Bronchial epithelial cell (primary cell): ENCODE measurements at regions not wholly inside any gene's neighbourhood (a gene's known extent, or its start where the extent isn't known, plus 50 kb on each side); places are given as distances from the start of the nearest gene placed in this dataset.

Source experiments
- DNase-seq: peaks from one replicate; pipeline ENCODE4 v3.0.0-alpha.2; 2010; ENCODE audit warnings: low read depth
- FAIRE-seq: peaks from 2 replicates; lab custom pipeline; 2011; peaks lifted over from hg19 to GRCh38; lab: Jason Lieb, UNC
- H3K27me3 ChIP-seq: 2 replicates; pipeline ENCODE4 v1.5.1; 2011; ENCODE audit warnings: low read length; ENCODE audit not compliant: control insufficient read depth, insufficient read depth
- H3K36me3 ChIP-seq: 2 replicates; pipeline ENCODE4 v1.5.1; 2011; ENCODE audit warnings: low read length; ENCODE audit not compliant: control insufficient read depth, insufficient read depth
- H3K4me3 ChIP-seq: 2 replicates; pipeline ENCODE4 v1.5.1; 2011; ENCODE audit warnings: mild to moderate bottlenecking, low read depth, low read length, control low read depth
- CTCF ChIP-seq: IDR thresholded peaks from 2 replicates; pipeline ENCODE4 v1.5.1; 2011; ENCODE audit warnings: mild to moderate bottlenecking, moderate library complexity, low read length, control low read depth, inconsistent platforms; ENCODE audit not compliant: insufficient read depth, severe bottlenecking

GRCh38 chr18:52200921-52201663 is 138.9 kb upstream of the DCC start:
- no peak for FAIRE-seq
- TF ChIP-seq CTCF = no peak
- Histone ChIP-seq H3K4me3 (no peak overlapping the region), H3K36me3 (no peaks in the 10 kb centered on the region), H3K27me3 (no peaks in the 10 kb centered on the region)
- no peak for DNase-seq

- DNase-seq (no peak), FAIRE-seq (no peak)
- Histone ChIP-seq H3K4me3 (no peak overlapping the region), H3K36me3 (no peaks in the 10 kb centered on the region), H3K27me3 (no peaks in the 10 kb centered on the region)
- no peak for TF ChIP-seq CTCF
These were observed 131.4 kb upstream of the DCC start for GRCh38 chr18:52208646-52209045.

- FAIRE-seq = no peak
These were observed 123.9 kb upstream of the DCC start for GRCh38 chr18:52216109-52216508.

GRCh38 chr18:52216666-52217065 is 123.3 kb upstream of the DCC start:
- DNase-seq = no peak
- no peaks in the 10 kb centered on the region for H3K27me3 ChIP-seq
- no peaks in the 10 kb centered on the region for H3K36me3 ChIP-seq
- FAIRE-seq = no peak
- H3K4me3 ChIP-seq = no peak overlapping the region
- TF ChIP-seq CTCF = no peak

More at GRCh38 chr18:52216109-52216508, 123.9 kb upstream of the DCC start:
- no peak for DNase-seq
- H3K36me3 ChIP-seq = no peaks in the 10 kb centered on the region
- H3K4me3 ChIP-seq = no peak overlapping the region
- TF ChIP-seq CTCF = no peak
- no peaks in the 10 kb centered on the region for H3K27me3 ChIP-seq

- no peak for FAIRE-seq
- H3K4me3 ChIP-seq = no peak overlapping the region
- no peak for TF ChIP-seq CTCF
- H3K27me3 ChIP-seq = no peaks in the 10 kb centered on the region
- no peak for DNase-seq
- no peaks in the 10 kb centered on the region for H3K36me3 ChIP-seq
These were observed 120.9 kb upstream of the DCC start for GRCh38 chr18:52219102-52219501.

- Histone ChIP-seq H3K36me3 (no peaks in the 10 kb centered on the region), H3K4me3 (no peak overlapping the region), H3K27me3 (no peaks in the 10 kb centered on the region)
- FAIRE-seq (no peak), DNase-seq (no peak)
- no peak for TF ChIP-seq CTCF
These were observed 119.9 kb upstream of the DCC start for GRCh38 chr18:52220062-52220591.
